ENCODE measurements at regions not wholly inside any gene's neighbourhood (a gene's known extent, or its start where the extent isn't known, plus 50 kb on each side); places are given as distances from the start of the nearest gene placed in this dataset.

DNA sequence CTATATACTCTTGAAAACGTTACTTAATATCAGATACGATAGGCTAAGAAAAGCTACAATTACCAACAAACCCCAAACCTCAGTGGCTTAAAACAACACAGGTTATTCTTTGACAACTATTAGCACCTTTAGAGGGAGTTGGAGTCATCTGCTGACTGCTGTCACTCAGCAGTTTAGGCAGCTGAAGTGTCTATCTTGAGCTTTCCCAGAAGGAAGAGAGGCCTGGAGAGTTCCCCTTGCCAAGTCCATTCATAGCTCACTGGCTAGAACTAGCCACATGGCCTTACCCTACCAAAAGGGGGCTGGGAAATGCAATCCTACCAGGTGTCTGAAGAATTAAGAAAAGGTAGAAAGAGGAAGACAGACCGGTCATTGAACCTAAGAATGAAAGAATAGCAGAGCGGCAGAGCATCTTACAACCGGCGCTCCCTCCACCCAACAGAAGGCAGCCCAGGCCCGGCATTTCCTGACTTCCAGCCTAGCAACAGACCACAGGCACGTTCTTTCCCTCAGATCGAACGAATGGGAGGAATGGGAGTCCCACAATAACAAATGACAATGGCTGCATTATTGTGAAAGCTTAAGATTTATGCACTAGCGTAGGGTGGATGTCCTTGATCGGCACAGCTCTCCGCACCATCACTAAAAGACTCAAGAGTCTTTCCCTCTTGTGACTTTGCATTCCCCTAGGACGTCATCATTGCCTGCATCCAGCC, 211.2 kb upstream of the CTAGE1 start:
- no peak overlapping the region for H3K4me3 ChIP-seq
- no peak overlapping the region for H3K27ac ChIP-seq (replicated peaks)
- no peak for DNase-seq

DNA sequence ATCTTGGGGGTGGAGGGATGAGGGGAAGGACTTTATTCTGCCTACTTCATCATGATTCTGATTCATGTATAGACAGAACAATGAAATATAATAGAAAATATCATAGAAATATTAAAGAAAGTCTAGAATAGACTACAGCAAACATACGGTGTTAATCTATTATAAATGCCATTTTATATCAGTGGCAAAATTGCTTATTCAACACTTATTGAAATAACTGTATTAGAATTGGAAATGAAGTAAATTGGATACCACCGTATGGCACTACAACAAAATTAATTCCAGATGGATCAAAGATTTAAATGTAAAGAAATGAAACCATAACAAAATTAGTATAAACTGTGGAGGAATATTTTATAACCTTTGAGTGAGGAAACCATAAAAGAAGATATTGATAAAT, 213.3 kb upstream of the CTAGE1 start:
- TF ChIP-seq, protein P1, sequence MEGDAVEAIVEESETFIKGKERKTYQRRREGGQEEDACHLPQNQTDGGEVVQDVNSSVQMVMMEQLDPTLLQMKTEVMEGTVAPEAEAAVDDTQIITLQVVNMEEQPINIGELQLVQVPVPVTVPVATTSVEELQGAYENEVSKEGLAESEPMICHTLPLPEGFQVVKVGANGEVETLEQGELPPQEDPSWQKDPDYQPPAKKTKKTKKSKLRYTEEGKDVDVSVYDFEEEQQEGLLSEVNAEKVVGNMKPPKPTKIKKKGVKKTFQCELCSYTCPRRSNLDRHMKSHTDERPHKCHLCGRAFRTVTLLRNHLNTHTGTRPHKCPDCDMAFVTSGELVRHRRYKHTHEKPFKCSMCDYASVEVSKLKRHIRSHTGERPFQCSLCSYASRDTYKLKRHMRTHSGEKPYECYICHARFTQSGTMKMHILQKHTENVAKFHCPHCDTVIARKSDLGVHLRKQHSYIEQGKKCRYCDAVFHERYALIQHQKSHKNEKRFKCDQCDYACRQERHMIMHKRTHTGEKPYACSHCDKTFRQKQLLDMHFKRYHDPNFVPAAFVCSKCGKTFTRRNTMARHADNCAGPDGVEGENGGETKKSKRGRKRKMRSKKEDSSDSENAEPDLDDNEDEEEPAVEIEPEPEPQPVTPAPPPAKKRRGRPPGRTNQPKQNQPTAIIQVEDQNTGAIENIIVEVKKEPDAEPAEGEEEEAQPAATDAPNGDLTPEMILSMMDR (IDR thresholded peaks at IDR 0.05; ENCODE audit: borderline replicate concordance), result no peak
- H3K9me3 ChIP-seq (replicated peaks), result peaks cover 6% of the 10 kb centered on the region
- H3K27ac ChIP-seq (replicated peaks), result no peak overlapping the region
- no peaks in the 10 kb centered on the region for H3K27me3 ChIP-seq (ENCODE audit: low read depth)
- no peak for DNase-seq
- intact Hi-C loops (cut with micrococcal nuclease), result no loop called here
- no peaks in the 10 kb centered on the region for H3K36me3 ChIP-seq
- H3K4me3 ChIP-seq, result no peak overlapping the region
- H3K4me1 ChIP-seq, result no peaks in the 10 kb centered on the region

More for the DNA sequence above, 211.2 kb upstream of the CTAGE1 start:
- TF ChIP-seq, protein P1 (IDR thresholded peaks at IDR 0.05; ENCODE audit: borderline replicate concordance), result no peak
- no peaks in the 10 kb centered on the region for H3K36me3 ChIP-seq
- intact Hi-C loops (cut with micrococcal nuclease), result no loop called here
- no peaks in the 10 kb centered on the region for H3K4me1 ChIP-seq
- H3K9me3 ChIP-seq (replicated peaks), result no peaks in the 10 kb centered on the region
- no peaks in the 10 kb centered on the region for H3K27me3 ChIP-seq (ENCODE audit: low read depth)

DNA sequence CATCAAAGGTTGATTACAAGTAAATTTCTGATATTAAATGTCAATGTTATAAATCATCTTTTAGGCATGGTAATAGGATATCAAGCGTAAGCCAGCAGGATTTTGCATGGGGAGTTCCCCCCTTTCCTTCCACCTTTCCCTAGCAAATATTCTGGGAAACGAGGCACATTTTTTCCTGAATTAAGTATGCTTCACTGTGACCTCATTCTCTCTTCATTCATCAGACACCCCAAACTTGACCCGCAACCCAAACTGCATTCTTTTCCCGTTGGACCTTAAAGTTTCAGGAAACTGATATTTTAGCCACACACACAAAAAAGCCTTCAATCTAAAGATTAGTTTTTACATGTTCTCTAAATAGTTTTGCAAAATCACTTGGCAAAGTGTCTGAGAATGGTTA, 214.5 kb upstream of the CTAGE1 start:
- TF ChIP-seq, protein P1 (IDR thresholded peaks at IDR 0.05; ENCODE audit: borderline replicate concordance), result no peak
- Histone ChIP-seq H3K27ac (replicated peaks) (no peak overlapping the region), H3K36me3 (no peaks in the 10 kb centered on the region), H3K4me1 (no peaks in the 10 kb centered on the region), H3K27me3 (ENCODE audit: low read depth) (no peaks in the 10 kb centered on the region), H3K4me3 (no peak overlapping the region), H3K9me3 (replicated peaks) (peaks cover 18% of the 10 kb centered on the region)
- intact Hi-C loops (cut with micrococcal nuclease), result no loop called here
- DNase-seq, result no peak

DNA sequence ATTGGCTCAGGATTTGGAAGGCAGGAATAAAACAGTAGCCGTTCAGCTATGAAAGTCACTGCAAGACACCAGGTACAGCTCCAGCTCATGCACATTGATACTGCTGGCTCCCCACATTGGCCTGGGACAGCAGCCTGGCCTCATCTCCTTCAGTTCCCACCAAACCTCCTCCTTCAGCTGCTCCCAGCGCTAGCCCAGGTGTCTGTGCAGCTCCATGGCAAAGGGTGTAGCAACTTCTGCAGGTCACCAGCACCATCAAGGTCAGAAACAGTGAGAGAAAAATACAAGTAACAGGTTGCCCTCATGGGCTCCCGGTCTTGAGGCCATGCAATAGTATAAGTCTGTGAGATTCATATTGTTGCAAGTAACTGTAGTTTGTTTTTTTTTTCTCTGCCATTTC, 216.7 kb upstream of the CTAGE1 start:
- intact Hi-C loops (cut with micrococcal nuclease), result no loop called here
- Histone ChIP-seq H3K27me3 (ENCODE audit: low read depth) (no peaks in the 10 kb centered on the region), H3K36me3 (no peaks in the 10 kb centered on the region), H3K4me3 (no peak overlapping the region), H3K27ac (replicated peaks) (no peak overlapping the region), H3K4me1 (no peaks in the 10 kb centered on the region), H3K9me3 (replicated peaks) (peaks cover 25% of the 10 kb centered on the region)
- no peak for DNase-seq
- TF ChIP-seq, protein P1 (IDR thresholded peaks at IDR 0.05; ENCODE audit: borderline replicate concordance), result no peak

DNA sequence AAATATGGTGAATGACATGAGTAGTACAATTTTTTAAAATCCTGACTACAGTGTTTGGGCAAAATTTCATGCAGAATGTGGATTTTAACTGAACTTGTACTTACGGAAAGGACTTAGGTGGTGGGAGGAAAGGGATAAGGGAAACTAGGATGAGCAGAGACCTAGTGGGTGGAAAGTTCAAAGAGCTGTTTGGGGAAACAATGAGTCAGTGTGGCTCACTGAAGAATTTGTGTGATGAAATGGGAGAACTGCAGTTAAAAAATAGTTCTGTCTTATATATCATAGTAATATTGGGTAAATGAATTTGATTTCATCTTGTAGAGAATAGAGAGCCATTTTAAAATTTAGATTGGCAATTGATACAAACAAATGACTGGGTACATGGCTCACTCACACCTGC, 220.1 kb upstream of the CTAGE1 start:
- intact Hi-C loops (cut with micrococcal nuclease), result no loop called here
- no peaks in the 10 kb centered on the region for H3K27me3 ChIP-seq (ENCODE audit: low read depth)
- no peaks in the 10 kb centered on the region for H3K4me1 ChIP-seq
- TF ChIP-seq, protein P1 (IDR thresholded peaks at IDR 0.05; ENCODE audit: borderline replicate concordance), result no peak
- DNase-seq, result no peak
- H3K27ac ChIP-seq (replicated peaks), result no peak overlapping the region
- no peaks in the 10 kb centered on the region for H3K36me3 ChIP-seq
- no peak overlapping the region for H3K4me3 ChIP-seq
- H3K9me3 ChIP-seq (replicated peaks), result peaks cover 25% of the 10 kb centered on the region
